GM19372 (cell line): ENCODE measurements at regions not wholly inside any gene's neighbourhood (a gene's known extent, or its start where the extent isn't known, plus 50 kb on each side); places are given as distances from the start of the nearest gene placed in this dataset.
"Not testable (repeated sequence)": the region's sequence is repeated elsewhere in the genome, so short reads cannot be mapped to it uniquely, and the experiment has no call there.

Source experiments
- ATAC-seq: cut with Tn5 transposase; IDR thresholded peaks from one replicate; pipeline ENCODE4 v1.9.1; 2021; ENCODE audit warnings: mild to moderate bottlenecking, low read depth, moderate library complexity; ENCODE audit not compliant: unreplicated experiment

DNA sequence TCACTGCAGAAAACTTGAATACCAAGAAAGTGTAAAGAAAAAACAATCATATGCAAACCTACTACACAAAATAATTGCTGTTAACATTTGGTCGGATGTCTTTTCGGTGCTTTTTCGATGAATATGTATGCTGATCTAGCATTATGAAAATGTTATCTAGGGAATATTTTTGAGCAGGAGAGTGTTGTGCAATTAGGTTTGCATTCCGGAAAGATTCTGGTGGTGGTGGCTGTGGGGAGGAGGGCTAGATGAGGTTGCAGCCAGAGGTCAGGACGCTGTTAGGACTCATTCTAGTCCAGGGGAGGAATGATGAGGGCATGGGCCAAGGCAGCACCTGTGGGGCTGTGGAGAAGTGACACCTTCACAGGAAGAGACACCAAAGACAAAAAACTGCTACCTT is 258.0 kb upstream of the ASIC2 start:
- no peak for ATAC-seq

- ATAC-seq = no peak
These were observed 258.8 kb upstream of the ASIC2 start for GRCh38 chr17:33551911-33552310.

DNA sequence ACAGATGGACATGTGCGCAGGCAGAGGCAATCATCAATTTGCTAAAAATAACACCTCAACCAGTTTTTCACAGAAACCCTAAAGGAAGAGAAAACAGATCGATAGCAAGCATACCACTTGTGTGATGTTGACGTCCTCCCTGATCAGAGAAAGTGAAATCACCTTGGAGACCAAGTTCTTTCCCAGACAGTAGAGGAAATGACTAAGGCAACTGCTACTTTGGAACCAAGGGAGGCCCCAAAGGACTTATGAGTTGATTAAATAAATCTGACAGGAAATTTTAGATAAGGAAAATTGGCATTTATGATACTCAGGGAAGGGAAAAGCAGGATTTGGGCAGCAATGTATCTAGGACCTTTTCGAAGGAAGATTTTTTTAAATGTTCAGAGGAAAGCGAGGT is 267.1 kb upstream of the ASIC2 start:
- no peak for ATAC-seq

DNA sequence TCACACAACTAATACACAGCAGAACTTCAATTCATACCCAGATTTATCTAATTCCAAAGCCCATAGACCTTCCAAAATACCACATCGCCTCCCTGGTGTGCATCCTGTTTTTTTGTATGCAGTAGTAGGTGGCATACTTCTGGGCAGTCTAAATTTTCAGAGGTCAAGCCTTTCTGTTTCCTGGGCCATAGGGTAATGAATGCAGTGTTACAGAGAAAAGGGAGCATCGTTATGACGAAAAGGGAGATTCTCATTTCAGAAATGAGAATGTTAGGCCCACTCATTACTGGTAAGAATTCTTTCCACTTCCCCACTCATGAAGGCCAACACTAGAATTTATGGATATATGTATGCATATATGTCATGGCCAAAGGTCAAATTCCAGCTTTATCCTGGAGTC is 267.8 kb upstream of the ASIC2 start:
- ATAC-seq = no peak

DNA sequence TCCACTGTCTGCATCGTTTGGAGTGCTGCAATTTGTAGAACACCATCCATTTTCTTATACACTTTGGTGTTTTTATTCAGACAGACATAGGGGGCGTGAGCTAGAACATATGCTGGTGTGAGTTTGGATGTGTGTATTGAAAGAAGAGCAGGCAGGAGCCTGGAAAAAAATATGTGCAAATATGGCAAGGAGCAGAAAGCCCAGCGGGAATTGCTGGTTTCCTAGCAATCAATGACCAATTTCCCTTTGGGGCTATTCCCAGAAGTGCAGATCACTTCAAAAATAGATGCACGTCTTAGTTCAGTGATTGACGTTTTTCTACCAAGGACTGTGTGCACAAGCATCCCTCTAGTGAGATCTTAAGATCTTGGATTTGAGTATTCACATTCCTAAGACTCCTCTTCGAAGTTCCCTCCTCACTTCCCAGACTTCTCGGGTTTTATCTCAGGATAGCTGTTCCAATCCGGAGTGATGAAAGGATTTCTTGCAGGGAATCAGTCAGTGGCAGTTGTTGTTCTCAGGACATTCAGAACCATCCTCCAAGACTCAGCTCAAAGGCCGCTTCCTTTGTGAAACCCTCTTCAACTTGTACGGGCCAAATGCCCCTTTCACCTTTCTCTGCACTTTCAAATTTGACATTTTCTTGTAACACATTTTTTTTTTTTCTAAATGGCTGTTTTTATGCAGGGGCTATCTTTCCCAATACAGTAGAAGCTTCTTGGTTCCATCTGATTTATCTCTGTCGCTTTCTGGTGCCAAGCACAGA is 268.7 kb upstream of the ASIC2 start:
- ATAC-seq = no peak

DNA sequence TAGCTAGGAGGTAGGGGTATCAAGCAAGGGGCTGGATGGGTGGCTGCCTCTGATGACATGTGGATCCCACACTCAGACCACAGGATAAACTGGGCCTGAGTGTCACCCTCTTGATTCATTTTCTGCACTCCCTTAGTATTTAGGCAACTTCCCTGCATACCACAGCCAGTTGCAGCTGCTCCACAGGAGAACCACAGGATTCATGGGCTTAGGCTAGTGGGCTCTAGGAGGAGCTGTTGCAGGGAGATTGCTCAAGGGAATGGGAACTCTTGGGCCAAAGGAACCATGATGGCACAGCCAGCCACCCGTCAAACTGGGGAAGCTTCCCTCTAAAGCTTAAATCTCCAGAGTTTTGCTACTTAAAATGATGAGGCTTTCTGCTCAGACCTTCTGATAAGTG is 269.7 kb upstream of the ASIC2 start:
- ATAC-seq = no peak

GRCh38 chr17:33564146-33564545 is 271.1 kb upstream of the ASIC2 start:
- ATAC-seq = no peak

GRCh38 chr17:33567223-33567622 is 274.1 kb upstream of the ASIC2 start:
- ATAC-seq = no peak

DNA sequence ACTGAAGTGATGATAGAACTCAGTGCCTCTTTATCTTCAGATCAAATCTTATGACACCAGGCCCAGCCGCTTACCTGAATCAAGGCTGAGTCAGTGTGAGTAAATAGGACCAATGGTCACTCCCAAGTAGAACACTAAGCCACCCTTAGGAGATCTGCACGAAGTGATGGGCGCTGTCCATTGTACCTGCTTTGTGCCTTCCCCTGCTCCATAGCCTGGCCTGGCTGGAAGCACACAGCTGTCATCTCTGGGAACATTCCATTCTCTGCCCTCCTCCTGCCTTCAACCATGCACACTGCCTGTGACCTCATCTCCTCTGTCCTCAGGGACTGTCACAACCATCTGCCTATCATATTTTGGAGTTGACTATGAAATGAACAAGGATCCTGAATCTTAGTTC is 279.5 kb upstream of the ASIC2 start:
- ATAC-seq = no peak

- ATAC-seq = no peak
These were observed 281.9 kb upstream of the ASIC2 start for GRCh38 chr17:33574942-33575445.

DNA sequence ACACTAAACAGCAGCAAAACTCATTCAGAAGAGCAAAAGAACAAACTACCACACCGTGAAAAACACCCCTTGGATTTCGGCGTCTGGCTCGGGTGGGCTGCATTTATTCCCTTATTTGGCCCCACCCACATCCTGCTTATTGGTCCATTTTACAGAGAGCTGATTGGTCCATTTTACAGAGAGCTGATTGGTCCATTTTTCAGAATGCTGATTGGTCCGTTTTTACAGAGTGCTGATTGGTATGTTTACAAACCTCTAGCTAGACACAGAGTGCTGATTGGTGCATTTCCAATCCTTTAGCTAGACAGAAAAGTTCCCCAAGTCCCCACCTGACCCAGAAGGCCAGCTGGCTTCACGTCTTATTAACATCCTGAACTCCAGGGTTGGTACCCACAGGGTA is 286.6 kb upstream of the ASIC2 start:
- not testable (repeated sequence) for ATAC-seq

- no peak for ATAC-seq
These were observed 287.1 kb upstream of the ASIC2 start for GRCh38 chr17:33580215-33580614.

DNA sequence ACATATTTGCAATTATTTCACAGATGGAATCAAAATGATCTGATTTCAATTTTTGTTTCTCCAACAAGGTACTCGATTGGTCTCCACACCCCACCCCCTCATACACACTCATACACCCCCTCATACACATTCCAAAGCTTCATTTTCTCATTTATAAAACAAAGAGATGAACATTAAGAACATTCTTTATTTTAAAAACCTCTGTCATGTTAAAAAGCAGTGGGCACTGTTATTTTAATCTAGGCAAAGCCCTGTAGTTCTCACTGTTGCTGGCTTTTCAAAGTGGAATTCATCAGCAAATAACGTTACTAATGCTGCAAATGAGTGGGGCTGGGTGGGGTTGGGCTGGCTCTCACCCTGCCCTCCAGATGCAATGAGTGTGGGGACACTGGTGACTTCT is 289.6 kb upstream of the ASIC2 start:
- ATAC-seq = no peak

DNA sequence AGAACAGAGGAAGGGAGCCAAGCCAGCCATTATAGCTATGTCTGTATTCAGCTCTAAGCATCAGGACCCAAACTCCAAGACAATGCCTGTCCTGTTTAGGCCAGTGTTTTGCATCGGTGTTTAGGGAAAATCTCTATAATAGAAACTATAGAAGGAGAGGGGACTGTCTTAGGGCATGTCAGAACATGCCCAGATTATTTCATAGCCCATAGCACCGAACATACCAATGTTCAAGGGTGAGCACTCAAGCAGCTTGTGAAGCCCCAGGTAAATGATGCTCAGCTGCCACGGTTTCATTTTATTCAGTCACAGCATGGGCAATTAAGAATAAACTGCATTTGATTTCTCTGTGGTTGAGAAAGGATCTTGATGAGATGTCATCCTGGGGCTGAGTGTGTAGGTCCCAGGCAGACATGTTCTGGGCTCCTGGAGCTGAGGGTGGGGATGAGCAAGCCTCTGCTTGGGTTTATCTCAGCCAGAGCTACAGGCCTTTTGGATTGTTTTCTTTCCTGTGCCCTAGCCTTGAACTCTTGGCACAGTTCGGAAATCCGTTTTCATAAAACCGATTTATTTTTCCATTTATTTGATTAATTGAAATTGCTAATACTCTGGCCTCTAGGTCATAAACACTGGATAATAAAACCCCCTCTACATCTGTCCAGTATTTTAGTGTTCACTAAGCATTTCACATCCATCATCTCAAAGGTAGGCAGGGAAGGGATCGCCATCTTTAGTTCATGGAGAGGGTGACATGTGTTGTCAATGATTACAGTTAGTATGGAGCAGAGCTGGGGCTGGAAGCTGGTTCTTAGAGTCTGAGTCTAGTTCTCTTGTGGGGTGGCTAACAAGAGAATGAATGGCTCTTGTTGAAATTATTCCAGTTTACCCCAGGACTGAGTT is 290.7 kb upstream of the ASIC2 start:
- ATAC-seq = no peak

DNA sequence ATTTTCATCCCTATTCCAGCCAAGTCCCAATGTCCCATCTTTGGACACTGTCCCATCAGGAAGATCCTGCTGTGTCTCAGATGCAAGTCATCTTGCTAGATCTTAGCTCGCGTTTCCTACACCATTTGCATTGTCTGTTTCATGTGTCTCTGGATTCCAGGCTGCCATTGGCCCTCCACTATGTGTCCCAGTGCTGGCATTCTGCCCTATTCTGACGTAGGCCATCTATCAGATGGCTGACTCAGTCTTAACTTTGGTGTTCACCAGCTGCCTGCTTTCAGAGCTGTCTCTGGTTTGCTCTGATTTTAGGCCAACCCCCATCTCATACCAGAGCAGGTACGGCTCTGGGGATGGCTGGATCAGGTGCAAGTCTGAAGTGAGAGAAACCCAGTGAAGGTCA is 300.9 kb upstream of the ASIC2 start:
- ATAC-seq = no peak

DNA sequence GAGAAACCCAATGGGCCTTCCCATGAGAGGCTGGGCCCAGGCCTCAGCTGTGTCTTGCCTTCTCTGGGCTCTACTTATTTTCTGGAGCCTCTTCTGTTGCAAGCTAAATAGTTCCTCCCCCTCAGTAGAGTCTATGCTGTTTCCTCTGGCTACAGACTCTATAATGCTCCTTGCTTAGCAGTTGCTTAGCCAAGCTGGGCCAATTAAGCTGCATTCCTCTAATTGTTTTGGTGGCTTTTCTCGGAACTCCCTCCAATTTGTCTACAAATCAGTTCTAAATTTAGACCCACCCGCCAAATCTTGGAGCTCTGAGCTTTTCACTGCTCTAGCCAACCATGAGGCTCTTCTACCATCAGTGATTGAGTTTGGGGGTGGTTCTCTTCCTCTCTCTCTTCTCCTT is 302.7 kb upstream of the ASIC2 start:
- ATAC-seq = no peak

DNA sequence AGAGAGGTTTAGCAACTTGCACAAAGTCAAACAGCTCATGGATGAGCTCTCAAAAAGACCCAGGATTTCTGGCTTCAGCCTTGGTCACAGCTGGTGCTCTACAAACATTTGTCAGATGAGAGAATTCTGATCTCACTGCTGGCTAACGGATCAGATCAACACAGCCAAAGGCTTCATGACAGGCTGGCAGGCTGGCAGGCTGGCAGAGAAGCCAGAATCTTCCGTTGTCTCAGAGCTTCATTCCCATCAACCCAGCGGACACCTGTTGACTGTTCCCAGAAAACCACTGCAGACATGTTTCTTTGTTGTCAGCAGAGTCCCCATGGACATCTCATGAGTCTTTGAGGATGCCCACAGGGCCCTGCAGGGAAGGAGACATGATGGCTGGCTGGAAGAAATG is 303.8 kb upstream of the ASIC2 start:
- ATAC-seq = no peak

DNA sequence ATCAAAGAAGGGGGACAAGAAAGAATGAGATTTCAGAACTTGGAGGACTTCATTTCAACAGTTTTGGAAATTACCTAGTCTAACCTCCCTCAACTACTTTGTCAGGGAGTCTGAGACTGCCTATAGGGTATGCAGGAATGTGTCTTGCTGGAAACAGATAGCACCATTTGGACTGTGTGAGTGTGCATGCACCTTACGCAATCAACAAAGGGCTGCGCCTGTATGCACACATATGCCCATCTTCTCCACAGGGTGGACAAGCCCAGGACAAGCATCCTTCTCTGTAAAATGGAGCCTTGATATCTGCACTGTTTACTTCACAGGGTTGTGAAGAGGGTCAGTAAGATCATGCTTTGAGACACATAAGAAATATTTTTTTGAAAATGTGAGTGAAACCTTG is 305.7 kb upstream of the ASIC2 start:
- no peak for ATAC-seq

- ATAC-seq = no peak
These were observed 309.9 kb upstream of the ASIC2 start for GRCh38 chr17:33602981-33603380.

DNA sequence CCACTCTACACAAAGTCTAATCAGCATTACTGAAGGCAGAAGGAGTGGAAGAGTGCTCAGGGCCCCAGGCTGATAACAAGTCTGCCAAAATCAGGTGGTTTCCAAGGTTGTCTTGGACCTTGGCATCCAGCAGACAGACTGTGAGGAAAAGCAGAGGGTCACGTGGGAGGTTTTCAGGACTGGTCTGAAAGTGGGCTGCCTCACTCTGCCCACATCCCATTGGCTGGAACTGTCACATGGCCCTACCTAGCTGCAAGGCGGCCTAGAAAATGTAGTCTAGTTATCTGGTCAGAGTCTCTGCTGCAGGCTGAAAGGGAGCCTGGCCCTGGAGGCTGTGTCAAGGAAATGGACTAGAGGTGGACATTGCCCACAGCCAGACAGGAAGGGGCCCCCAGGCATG is 310.7 kb upstream of the ASIC2 start:
- no peak for ATAC-seq

DNA sequence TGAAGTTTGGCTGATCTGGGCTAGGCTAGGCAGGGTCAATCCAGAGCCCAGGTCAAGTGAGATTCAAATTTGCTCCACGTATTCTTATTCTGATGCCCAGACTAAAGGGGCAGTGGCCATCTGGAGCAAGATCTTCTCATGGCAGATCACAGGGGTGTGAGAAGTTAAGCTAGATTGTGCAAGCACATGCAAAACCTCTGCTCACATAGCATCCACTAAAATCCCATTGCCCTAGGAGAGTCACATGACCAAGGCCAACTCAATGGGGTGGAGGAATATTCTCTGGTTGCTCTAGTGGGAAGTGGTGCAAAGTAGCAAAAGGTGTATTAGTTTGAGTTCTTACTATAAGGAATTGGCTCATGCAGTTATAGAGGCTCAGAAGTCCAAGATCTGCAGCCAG is 318.4 kb upstream of the ASIC2 start:
- no peak for ATAC-seq

GRCh38 chr17:33615861-33616260 is 322.8 kb upstream of the ASIC2 start:
- ATAC-seq = no peak
